ENCODE measurements at regions not wholly inside any gene's neighbourhood (a gene's known extent, or its start where the extent isn't known, plus 50 kb on each side); places are given as distances from the start of the nearest gene placed in this dataset.

GRCh38 chr1:181430015-181430885 is 53.1 kb upstream of the CACNA1E start:
- DNase-seq (ENCODE audit: low read depth): no peak
